HEK293T (cell line): ENCODE measurements at regions not wholly inside any gene's neighbourhood (a gene's known extent, or its start where the extent isn't known, plus 50 kb on each side); places are given as distances from the start of the nearest gene placed in this dataset.
"Not testable (repeated sequence)": the region's sequence is repeated elsewhere in the genome, so short reads cannot be mapped to it uniquely, and the experiment has no call there.

Experiments
- ELF4 ChIP-seq: fragments of 450-650 bp; IDR thresholded peaks from 2 replicates; pipeline ENCODE4 v1.6.1; 2017; ENCODE audit warnings: antibody characterized with exemption
- FOXA1 ChIP-seq: fragments of 450-650 bp; IDR thresholded peaks from 2 replicates; pipeline ENCODE4 v1.6.1; 2016; ENCODE audit warnings: mild to moderate bottlenecking
- FOXM1 ChIP-seq: fragments of 450-650 bp; IDR thresholded peaks from 2 replicates; pipeline ENCODE4 v1.6.1; 2017; ENCODE audit warnings: mild to moderate bottlenecking, borderline replicate concordance
- LEF1 ChIP-seq: fragments of 450-650 bp; IDR thresholded peaks from 2 replicates; pipeline ENCODE4 v1.6.1; 2017; ENCODE audit warnings: mild to moderate bottlenecking, borderline replicate concordance
- SP1 ChIP-seq: fragments of 450-650 bp; IDR thresholded peaks from 2 replicates; pipeline ENCODE4 v1.6.1; 2017
- SUZ12 ChIP-seq: fragments of 450-650 bp; IDR thresholded peaks from 2 replicates; pipeline ENCODE4 v1.6.1; 2016; ENCODE audit warnings: mild to moderate bottlenecking
- ZNF384 ChIP-seq: fragments of 450-650 bp; IDR thresholded peaks from 2 replicates; pipeline ENCODE4 v1.6.1; 2016

GRCh38 chr15:59760256-59760655 lies 71.1 kb upstream of the BNIP2 start:
- not testable (repeated sequence) for TF ChIP-seq FOXM1, LEF1, ELF4, FOXA1, SUZ12, ZNF384, SP1
